Astrocyte of the hippocampus (primary cell): ENCODE measurements at regions not wholly inside any gene's neighbourhood (a gene's known extent, or its start where the extent isn't known, plus 50 kb on each side); places are given as distances from the start of the nearest gene placed in this dataset.
"Not testable (repeated sequence)": the region's sequence is repeated elsewhere in the genome, so short reads cannot be mapped to it uniquely, and the experiment has no call there.

ENCODE experiments used
- DNase-seq: peaks from one replicate; pipeline ENCODE4 v3.0.0; 2011; ENCODE audit warnings: low read depth, low spot score

GRCh38 chr6:134410541-134410940, 92.6 kb upstream of the SGK1 start:
- DNase-seq = no peak

- DNase-seq = no peak
Measured at GRCh38 chr6:134407791-134408190, 89.9 kb upstream of the SGK1 start.

GRCh38 chr6:134406311-134406710, 88.4 kb upstream of the SGK1 start:
- DNase-seq = no peak

GRCh38 chr6:134405386-134406087, 87.6 kb upstream of the SGK1 start:
- DNase-seq = peak; percentile 42

- not testable (repeated sequence) for DNase-seq
Measured at GRCh38 chr6:134403312-134403711, 85.4 kb upstream of the SGK1 start.

GRCh38 chr6:134402372-134402984, 84.6 kb upstream of the SGK1 start:
- no peak for DNase-seq

GRCh38 chr6:134400941-134401340, 83.0 kb upstream of the SGK1 start:
- DNase-seq = no peak

- no peak for DNase-seq
Measured at GRCh38 chr6:134398453-134398852, 80.5 kb upstream of the SGK1 start.

GRCh38 chr6:134397676-134398075, 79.8 kb upstream of the SGK1 start:
- DNase-seq = no peak

GRCh38 chr6:134394905-134395304, 77.0 kb upstream of the SGK1 start:
- no peak for DNase-seq

- DNase-seq = no peak
Measured at GRCh38 chr6:134394208-134394607, 76.3 kb upstream of the SGK1 start.

GRCh38 chr6:134391205-134391604, 73.3 kb upstream of the SGK1 start:
- no peak for DNase-seq

GRCh38 chr6:134389658-134390057, 71.7 kb upstream of the SGK1 start:
- DNase-seq = no peak

GRCh38 chr6:134389129-134389528, 71.2 kb upstream of the SGK1 start:
- DNase-seq = no peak

GRCh38 chr6:134386482-134386881, 68.6 kb upstream of the SGK1 start:
- not testable (repeated sequence) for DNase-seq

GRCh38 chr6:134381959-134382358, 64.0 kb upstream of the SGK1 start:
- DNase-seq = no peak

- DNase-seq = no peak
Measured at GRCh38 chr6:134379599-134379998, 61.7 kb upstream of the SGK1 start.

- DNase-seq = no peak
Measured at GRCh38 chr6:134379076-134379475, 61.2 kb upstream of the SGK1 start.

- DNase-seq = no peak
Measured at GRCh38 chr6:134378426-134378825, 60.5 kb upstream of the SGK1 start.

- DNase-seq = no peak
Measured at GRCh38 chr6:134376785-134377184, 58.9 kb upstream of the SGK1 start.

GRCh38 chr6:134375220-134375580, 57.3 kb upstream of the SGK1 start:
- no peak for DNase-seq

GRCh38 chr6:134374491-134375219, 56.7 kb upstream of the SGK1 start:
- peak; percentile 50 for DNase-seq

- DNase-seq = no peak
Measured at GRCh38 chr6:134373993-134374392, 56.1 kb upstream of the SGK1 start.
